ENCODE measurements at regions not wholly inside any gene's neighbourhood (a gene's known extent, or its start where the extent isn't known, plus 50 kb on each side); places are given as distances from the start of the nearest gene placed in this dataset.
"Not testable (repeated sequence)": the region's sequence is repeated elsewhere in the genome, so short reads cannot be mapped to it uniquely, and the experiment has no call there.

GRCh38 chr6:51193163-51193562 lies 374.5 kb downstream of the TFAP2B start:
- H3K4me1 ChIP-seq (ENCODE audit: insufficient read depth); H3K4me1 Mint-ChIP-seq; ATAC-seq; H4K20me1 ChIP-seq (replicated peaks; ENCODE audit: insufficient read depth); H2AFZ ChIP-seq; H3K27ac Mint-ChIP-seq; H3K4me3 ChIP-seq; H3K27ac ChIP-seq (ENCODE audit: low read depth); H3K9me2 ChIP-seq (ENCODE audit: insufficient read depth); H3K79me2 ChIP-seq (replicated peaks; ENCODE audit: insufficient read depth); H3F3A ChIP-seq (replicated peaks; ENCODE audit: low read depth); H3K4me3 Mint-ChIP-seq; H3K4me2 ChIP-seq; H3K27me3 ChIP-seq (ENCODE audit: insufficient read depth); H3K36me3 Mint-ChIP-seq (ENCODE audit: low read depth); H3K27me3 Mint-ChIP-seq (ENCODE audit: insufficient read depth, low read depth, poor library complexity); H3K36me3 ChIP-seq (ENCODE audit: insufficient read depth); DNase-seq (ENCODE audit: low spot score): not testable (repeated sequence)
- peaks cover 21% of the 10 kb centered on the region; the same call in 2 of the 3 replicates for H3K9me3 Mint-ChIP-seq

- Histone ChIP-seq H3K4me2 (no peak overlapping the region), H3K36me3 (ENCODE audit: insufficient read depth) (no peaks in the 10 kb centered on the region), H3F3A (replicated peaks; ENCODE audit: low read depth) (no peaks in the 10 kb centered on the region), H2AFZ (no peak overlapping the region), H3K9me2 (ENCODE audit: insufficient read depth) (no peaks in the 10 kb centered on the region), H4K20me1 (replicated peaks; ENCODE audit: insufficient read depth) (no peaks in the 10 kb centered on the region), H3K4me3 (no peak overlapping the region), H3K4me1 (ENCODE audit: insufficient read depth) (no peaks in the 10 kb centered on the region), H3K27me3 (ENCODE audit: insufficient read depth) (no peaks in the 10 kb centered on the region), H3K27ac (ENCODE audit: low read depth) (no peak overlapping the region), H3K79me2 (replicated peaks; ENCODE audit: insufficient read depth) (no peaks in the 10 kb centered on the region)
- Mint-ChIP-seq H3K27ac (no peak overlapping the region), H3K9me3 (peaks cover 2% of the 10 kb centered on the region; the same call in 2 of the 3 replicates), H3K36me3 (ENCODE audit: low read depth) (peaks cover 2% of the 10 kb centered on the region; the same call in 1 of the 3 replicates), H3K4me1 (no peaks in the 10 kb centered on the region), H3K4me3 (no peak overlapping the region), H3K27me3 (ENCODE audit: insufficient read depth, low read depth, poor library complexity) (no peaks in the 10 kb centered on the region)
- ATAC-seq: no peak
- DNase-seq (ENCODE audit: low spot score): no peak
- TF ChIP-seq STAT1 (IDR thresholded peaks at IDR 0.05; ENCODE audit: unreplicated experiment) (no peak), ETS1 (IDR thresholded peaks at IDR 0.05) (no peak), EZH2phosphoT487 (IDR thresholded peaks at IDR 0.05; ENCODE audit: unreplicated experiment) (no peak), CREB1 (CRISPR knock-in tag; IDR thresholded peaks at IDR 0.05; ENCODE audit: low read depth) (no peak), REST (IDR thresholded peaks at IDR 0.05; ENCODE audit: unreplicated experiment) (no peak), JUNB (IDR thresholded peaks at IDR 0.05; ENCODE audit: unreplicated experiment) (no peak), CTCF (conservative IDR thresholded peaks at IDR 0.05; ENCODE audit: low read depth in 2 of 2) (no peak), NANOG (IDR thresholded peaks at IDR 0.05; ENCODE audit: borderline replicate concordance) (no peak), ZNF114 (CRISPR knock-in tag; IDR thresholded peaks at IDR 0.05) (no peak), EZH2 (IDR thresholded peaks at IDR 0.05; ENCODE audit: low read depth, unreplicated experiment) (no peak), ZNF331 (CRISPR knock-in tag; IDR thresholded peaks at IDR 0.05; ENCODE audit: low read depth) (no peak)
These were observed 380.5 kb downstream of the TFAP2B start for GRCh38 chr6:51199105-51199552.
